ENCODE measurements at regions not wholly inside any gene's neighbourhood (a gene's known extent, or its start where the extent isn't known, plus 50 kb on each side); places are given as distances from the start of the nearest gene placed in this dataset.

DNA sequence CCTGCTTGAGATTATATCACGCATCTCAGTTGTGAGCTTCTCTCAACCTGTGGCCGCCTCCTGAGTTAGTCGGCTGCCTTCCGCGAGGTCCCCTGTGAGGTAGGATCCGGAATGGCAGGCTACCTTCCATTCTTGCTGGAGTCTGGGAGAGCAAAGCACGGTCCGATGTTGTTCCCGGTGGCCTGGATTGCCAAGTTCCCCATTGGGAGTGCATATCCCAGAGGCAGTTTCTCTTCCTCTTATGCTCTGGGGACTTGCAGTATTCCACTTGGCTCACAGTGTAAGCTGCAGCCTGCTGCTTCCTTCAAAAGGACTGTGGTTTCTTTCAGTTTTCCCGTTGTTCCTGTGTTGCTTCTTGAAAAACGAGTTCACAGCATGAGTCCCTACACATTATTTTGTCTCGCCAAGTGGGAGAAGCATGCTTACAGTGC lies 225.4 kb upstream of the ZWINT start:
- no peak for DNase-seq (ENCODE audit: insufficient read length, low spot score)
- TF ChIP-seq, protein P1, sequence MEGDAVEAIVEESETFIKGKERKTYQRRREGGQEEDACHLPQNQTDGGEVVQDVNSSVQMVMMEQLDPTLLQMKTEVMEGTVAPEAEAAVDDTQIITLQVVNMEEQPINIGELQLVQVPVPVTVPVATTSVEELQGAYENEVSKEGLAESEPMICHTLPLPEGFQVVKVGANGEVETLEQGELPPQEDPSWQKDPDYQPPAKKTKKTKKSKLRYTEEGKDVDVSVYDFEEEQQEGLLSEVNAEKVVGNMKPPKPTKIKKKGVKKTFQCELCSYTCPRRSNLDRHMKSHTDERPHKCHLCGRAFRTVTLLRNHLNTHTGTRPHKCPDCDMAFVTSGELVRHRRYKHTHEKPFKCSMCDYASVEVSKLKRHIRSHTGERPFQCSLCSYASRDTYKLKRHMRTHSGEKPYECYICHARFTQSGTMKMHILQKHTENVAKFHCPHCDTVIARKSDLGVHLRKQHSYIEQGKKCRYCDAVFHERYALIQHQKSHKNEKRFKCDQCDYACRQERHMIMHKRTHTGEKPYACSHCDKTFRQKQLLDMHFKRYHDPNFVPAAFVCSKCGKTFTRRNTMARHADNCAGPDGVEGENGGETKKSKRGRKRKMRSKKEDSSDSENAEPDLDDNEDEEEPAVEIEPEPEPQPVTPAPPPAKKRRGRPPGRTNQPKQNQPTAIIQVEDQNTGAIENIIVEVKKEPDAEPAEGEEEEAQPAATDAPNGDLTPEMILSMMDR (IDR thresholded peaks at IDR 0.05; ENCODE audit: insufficient read depth, missing control alignments): no peak
- no peak for FAIRE-seq

DNA sequence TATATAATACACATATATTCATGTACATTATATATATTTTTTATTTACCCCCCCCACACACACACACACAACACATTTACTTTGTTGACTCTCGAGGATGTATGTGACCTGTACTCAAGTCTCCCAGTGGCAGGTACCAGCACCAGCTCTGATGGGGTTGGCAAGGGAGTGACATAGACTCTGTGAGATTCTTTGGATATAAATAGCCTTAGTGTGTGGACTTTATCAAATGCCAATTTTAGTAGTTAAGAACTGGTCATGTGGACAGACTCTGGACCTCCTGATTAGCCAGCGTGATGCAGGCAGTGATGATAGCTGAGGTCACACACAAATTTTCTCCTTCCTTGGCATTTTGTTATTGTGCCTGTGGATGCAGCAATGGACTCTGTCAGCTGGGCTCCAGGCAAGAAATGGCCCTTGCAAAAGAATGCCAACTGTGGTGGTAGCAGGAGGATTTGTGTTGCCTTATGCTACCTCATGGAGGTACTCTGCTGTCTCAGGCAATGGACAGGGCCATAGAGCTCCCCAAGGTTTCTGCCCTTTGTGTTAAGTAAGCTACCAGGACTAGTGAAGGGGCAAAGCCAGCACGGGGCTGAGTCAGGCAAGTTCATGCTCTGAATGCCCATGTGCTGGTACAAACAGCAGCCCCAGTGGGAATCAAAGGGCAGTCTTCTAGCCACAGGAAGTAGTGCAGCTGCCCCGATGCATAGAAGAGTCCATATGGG lies 224.6 kb upstream of the ZWINT start:
- FAIRE-seq (no peak), DNase-seq (ENCODE audit: insufficient read length, low spot score) (no peak)
- TF ChIP-seq, protein P1 (IDR thresholded peaks at IDR 0.05; ENCODE audit: insufficient read depth, missing control alignments): no peak

DNA sequence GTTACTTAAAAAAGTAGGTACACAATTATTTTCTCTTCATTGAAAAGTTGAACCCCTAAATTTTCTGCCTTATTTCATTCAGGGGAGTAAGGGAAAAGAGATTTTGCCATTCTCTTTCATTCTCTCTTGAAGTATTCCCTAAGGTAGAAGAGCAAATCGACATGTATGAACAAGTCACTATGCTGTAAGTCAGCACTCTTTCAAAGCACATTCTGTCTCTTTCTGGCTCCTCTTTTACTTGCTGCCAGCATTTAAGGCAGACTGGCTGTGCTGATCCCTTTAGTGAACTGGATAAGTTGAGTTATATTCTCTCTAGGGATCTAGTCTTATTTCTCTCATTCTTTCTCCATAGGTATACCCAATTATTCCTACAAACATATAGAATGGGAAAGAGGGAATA lies 222.3 kb upstream of the ZWINT start:
- DNase-seq (ENCODE audit: insufficient read length, low spot score): no peak
- TF ChIP-seq, protein P1 (IDR thresholded peaks at IDR 0.05; ENCODE audit: insufficient read depth, missing control alignments): no peak
- no peak for FAIRE-seq

DNA sequence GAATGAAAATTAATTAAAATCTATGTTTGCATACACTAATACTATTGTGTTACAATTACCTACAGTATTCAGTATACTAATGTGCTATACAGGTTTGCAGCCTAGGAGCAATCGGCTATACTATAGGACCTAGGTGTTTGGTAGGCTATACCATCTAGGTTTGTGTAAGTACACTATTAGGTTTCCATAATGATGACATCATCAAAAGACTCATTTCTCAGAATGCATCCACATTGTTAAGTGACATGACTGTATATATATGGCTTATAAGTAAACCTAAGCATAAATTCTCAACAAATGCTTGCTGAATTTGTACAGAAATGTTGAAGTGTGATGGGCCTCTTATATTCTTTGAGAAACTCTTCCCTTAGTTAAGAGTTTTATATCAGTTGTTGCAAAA lies 206.5 kb upstream of the ZWINT start:
- DNase-seq (ENCODE audit: insufficient read length, low spot score) (no peak), FAIRE-seq (no peak)
- TF ChIP-seq, protein P1 (IDR thresholded peaks at IDR 0.05; ENCODE audit: insufficient read depth, missing control alignments): no peak

DNA sequence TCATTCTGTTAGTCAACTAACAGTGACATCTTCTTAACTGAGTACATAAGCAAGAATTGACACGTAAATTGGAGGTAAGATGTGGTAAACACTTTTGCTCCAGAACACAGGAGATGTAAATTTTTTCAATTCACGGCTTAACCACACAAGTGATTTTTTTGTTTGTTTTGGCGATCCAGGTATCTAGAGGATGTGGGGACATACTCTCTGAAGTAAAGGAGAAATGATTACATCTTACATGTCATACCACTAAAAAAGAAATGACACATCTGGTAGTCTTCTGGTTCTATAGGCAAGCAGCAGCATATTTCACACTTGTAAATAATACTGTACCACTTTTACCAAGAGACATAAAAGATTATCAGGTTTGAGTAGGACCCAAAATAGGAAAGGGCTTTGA lies 200.3 kb upstream of the ZWINT start:
- DNase-seq (ENCODE audit: insufficient read length, low spot score) (no peak), FAIRE-seq (no peak)
- TF ChIP-seq, protein P1 (IDR thresholded peaks at IDR 0.05; ENCODE audit: insufficient read depth, missing control alignments): no peak

DNA sequence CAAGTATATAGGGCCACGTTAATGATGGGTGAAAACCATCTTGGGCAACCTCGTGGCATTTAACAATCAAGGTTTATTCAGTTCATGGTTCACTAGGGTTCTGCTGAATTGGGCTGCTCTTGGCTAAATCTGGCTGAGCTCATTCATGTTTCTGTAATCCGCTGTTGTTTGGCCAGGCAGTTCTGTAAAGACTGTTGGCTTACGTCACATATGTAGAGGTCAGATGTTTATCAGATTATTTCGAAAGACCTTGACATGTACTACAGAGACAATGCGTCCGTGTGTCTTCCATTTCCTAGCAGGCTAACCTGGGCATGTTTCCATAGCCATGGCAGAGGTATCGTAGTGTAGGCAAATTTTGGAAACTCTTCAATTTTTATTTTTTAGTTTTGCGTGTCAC lies 190.0 kb upstream of the ZWINT start:
- TF ChIP-seq, protein P1 (IDR thresholded peaks at IDR 0.05; ENCODE audit: insufficient read depth, missing control alignments): no peak
- DNase-seq (ENCODE audit: insufficient read length, low spot score) (no peak), FAIRE-seq (no peak)

GRCh38 chr10:56547163-56547562 lies 186.1 kb upstream of the ZWINT start:
- DNase-seq (ENCODE audit: insufficient read length, low spot score) (no peak), FAIRE-seq (no peak)

More at GRCh38 chr10:56547163-56547562, 186.1 kb upstream of the ZWINT start:
- TF ChIP-seq, protein P1 (IDR thresholded peaks at IDR 0.05; ENCODE audit: insufficient read depth, missing control alignments): no peak

All from D721Med (cell line).